Activated CD8-positive, alpha-beta T cell treated with anti-CD3 and anti-CD28 coated beads, Interleukin-2, amount 10 ng/mL, durations not matched to agents 7 days and 5 days (primary cell): ENCODE measurements at regions not wholly inside any gene's neighbourhood (a gene's known extent, or its start where the extent isn't known, plus 50 kb on each side); places are given as distances from the start of the nearest gene placed in this dataset.
"Not testable (repeated sequence)": the region's sequence is repeated elsewhere in the genome, so short reads cannot be mapped to it uniquely, and the experiment has no call there.

Experiments
- ATAC-seq: fragments of 150-1000 bp; cut with Tn5 transposase; one replicate; pipeline ENCODE4 v1.10.0; 2021; ENCODE audit warnings: moderate library complexity
- CTCF ChIA-PET: fragments of 350-600 bp; sonication (Branson Sonifier 250); formaldehyde crosslinking; loops from one replicate; lab custom pipeline; 2021; ENCODE audit warnings: antibody characterized with exemption; lab: Charles Lee
- POLR2A ChIA-PET: fragments of 350-600 bp; sonication (Branson Sonifier 250); formaldehyde crosslinking; loops from one replicate; lab custom pipeline; 2021; ENCODE audit warnings: antibody characterized with exemption; lab: Charles Lee
- DNase-seq: peaks from one replicate; pipeline ENCODE4 v3.0.0-alpha.2; 2020
- H3K27ac Mint-ChIP-seq: one replicate; pipeline ENCODE4 v1.8.0; 2021; ENCODE audit warnings: mild to moderate bottlenecking, mixed read lengths
- H3K27me3 Mint-ChIP-seq: one replicate; pipeline ENCODE4 v1.8.0; 2021; ENCODE audit warnings: low read depth, mixed read lengths
- H3K36me3 Mint-ChIP-seq: one replicate; pipeline ENCODE4 v1.8.0; 2021; ENCODE audit warnings: low read depth, mixed read lengths
- H3K4me1 Mint-ChIP-seq: one replicate; pipeline ENCODE4 v1.8.0; 2021; ENCODE audit warnings: low read depth, mixed read lengths
- H3K4me3 Mint-ChIP-seq: one replicate; pipeline ENCODE4 v1.8.0; 2021; ENCODE audit warnings: mild to moderate bottlenecking, mixed read lengths
- H3K9me3 Mint-ChIP-seq: one replicate; pipeline ENCODE4 v1.8.0; 2022; ENCODE audit warnings: mixed read lengths; ENCODE audit not compliant: insufficient read depth

GRCh38 chr7:37549076-37549931, 100.6 kb upstream of the ELMO1 start:
- ATAC-seq (no peak), DNase-seq (no peak)
- Mint-ChIP-seq H3K4me3 (no peak overlapping the region), H3K4me1 (no peaks in the 10 kb centered on the region), H3K27ac (no peak overlapping the region), H3K9me3 (no peaks in the 10 kb centered on the region), H3K27me3 (peaks cover 6% of the 10 kb centered on the region), H3K36me3 (no peaks in the 10 kb centered on the region)
- CTCF ChIA-PET, result no interaction called here
- POLR2A ChIA-PET, result no interaction called here

GRCh38 chr7:37550426-37550825, 101.8 kb upstream of the ELMO1 start:
- Mint-ChIP-seq H3K27me3 (peaks cover 4% of the 10 kb centered on the region), H3K27ac (no peak overlapping the region), H3K4me3 (no peak overlapping the region), H3K4me1 (no peaks in the 10 kb centered on the region), H3K36me3 (no peaks in the 10 kb centered on the region), H3K9me3 (no peaks in the 10 kb centered on the region)
- ChIA-PET POLR2A (no interaction called here), CTCF (no interaction called here)
- ATAC-seq, result no peak
- DNase-seq, result no peak

DNA sequence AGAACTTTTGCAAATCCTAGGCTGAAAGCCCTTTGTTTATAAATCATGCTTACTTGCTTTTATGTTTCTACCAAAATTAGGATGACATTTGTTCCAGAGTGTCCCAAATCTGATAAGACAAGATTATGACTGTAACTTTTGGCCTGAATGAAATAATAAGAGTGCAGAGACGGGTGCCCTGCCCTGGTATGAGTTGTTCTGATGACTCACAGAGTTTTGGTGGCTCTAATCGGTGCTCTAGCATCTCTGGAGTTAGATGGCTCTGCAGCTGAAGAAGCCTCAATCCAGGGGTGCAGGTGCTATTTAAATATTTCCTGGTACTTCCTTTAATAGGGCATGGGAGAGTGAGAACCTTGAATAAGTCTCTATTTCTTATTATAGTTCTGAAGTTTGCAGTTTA, 102.2 kb upstream of the ELMO1 start:
- CTCF ChIA-PET, result no interaction called here
- no peaks in the 10 kb centered on the region for H3K36me3 Mint-ChIP-seq
- no peaks in the 10 kb centered on the region for H3K9me3 Mint-ChIP-seq
- H3K4me3 Mint-ChIP-seq, result no peak overlapping the region
- H3K4me1 Mint-ChIP-seq, result no peaks in the 10 kb centered on the region
- no peak for ATAC-seq
- H3K27me3 Mint-ChIP-seq, result peaks cover 4% of the 10 kb centered on the region
- POLR2A ChIA-PET, result no interaction called here
- no peak overlapping the region for H3K27ac Mint-ChIP-seq
- no peak for DNase-seq

DNA sequence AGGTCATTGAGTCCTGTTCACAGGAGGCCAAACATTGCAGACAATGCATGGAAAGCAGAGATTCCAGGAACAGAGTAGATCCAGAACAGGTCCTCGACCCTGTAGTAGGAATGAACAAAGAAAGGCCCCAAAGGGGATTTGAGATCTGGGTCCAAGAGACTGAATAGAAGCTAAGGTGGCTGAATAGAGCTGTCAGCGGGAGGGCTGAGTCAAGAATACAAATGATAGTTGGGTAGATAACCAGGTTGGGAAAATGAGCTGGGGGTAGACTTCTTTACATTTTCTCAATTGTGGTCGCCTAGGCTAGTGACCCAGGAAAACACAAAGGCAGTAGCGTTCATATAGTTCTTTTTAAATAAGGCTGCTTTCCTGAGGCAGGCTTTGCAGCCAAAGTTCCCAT, 103.4 kb upstream of the ELMO1 start:
- Mint-ChIP-seq H3K4me3 (no peak overlapping the region), H3K27ac (no peak overlapping the region), H3K36me3 (no peaks in the 10 kb centered on the region), H3K4me1 (no peaks in the 10 kb centered on the region), H3K27me3 (peaks cover 7% of the 10 kb centered on the region), H3K9me3 (no peaks in the 10 kb centered on the region)
- ATAC-seq (no peak), DNase-seq (no peak)
- ChIA-PET CTCF (no interaction called here), POLR2A (no interaction called here)

GRCh38 chr7:37552439-37552838, 103.8 kb upstream of the ELMO1 start:
- H3K27me3 Mint-ChIP-seq, H3K4me3 Mint-ChIP-seq, DNase-seq, POLR2A ChIA-PET, ATAC-seq, H3K36me3 Mint-ChIP-seq, H3K9me3 Mint-ChIP-seq, H3K27ac Mint-ChIP-seq, H3K4me1 Mint-ChIP-seq, CTCF ChIA-PET: not testable (repeated sequence)

DNA sequence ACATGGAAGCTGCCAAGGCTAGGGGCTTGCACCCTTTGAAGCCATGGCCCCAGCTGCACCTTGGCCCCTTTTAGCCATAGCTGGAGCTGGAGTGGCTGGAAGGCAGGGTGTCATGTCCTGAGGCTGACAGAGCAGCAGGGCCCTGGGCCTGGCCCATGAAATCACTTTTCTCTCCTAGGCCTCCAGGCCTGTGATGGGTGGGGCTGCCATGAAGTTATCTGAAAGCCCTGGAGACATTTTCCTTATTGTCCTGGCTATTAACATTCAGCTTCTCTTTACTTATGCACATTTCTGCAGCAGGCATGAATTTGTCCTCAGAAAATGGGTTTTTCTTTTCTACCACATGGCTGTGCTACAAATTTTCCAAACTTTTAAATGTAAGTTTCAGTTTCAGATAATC, 106.9 kb upstream of the ELMO1 start:
- no peak overlapping the region for H3K4me3 Mint-ChIP-seq
- peaks cover 18% of the 10 kb centered on the region for H3K27me3 Mint-ChIP-seq
- ChIA-PET POLR2A (no interaction called here), CTCF (no interaction called here)
- H3K36me3 Mint-ChIP-seq, result no peaks in the 10 kb centered on the region
- DNase-seq (no peak), ATAC-seq (no peak)
- no peak overlapping the region for H3K27ac Mint-ChIP-seq
- H3K9me3 Mint-ChIP-seq, result no peaks in the 10 kb centered on the region
- no peaks in the 10 kb centered on the region for H3K4me1 Mint-ChIP-seq

DNA sequence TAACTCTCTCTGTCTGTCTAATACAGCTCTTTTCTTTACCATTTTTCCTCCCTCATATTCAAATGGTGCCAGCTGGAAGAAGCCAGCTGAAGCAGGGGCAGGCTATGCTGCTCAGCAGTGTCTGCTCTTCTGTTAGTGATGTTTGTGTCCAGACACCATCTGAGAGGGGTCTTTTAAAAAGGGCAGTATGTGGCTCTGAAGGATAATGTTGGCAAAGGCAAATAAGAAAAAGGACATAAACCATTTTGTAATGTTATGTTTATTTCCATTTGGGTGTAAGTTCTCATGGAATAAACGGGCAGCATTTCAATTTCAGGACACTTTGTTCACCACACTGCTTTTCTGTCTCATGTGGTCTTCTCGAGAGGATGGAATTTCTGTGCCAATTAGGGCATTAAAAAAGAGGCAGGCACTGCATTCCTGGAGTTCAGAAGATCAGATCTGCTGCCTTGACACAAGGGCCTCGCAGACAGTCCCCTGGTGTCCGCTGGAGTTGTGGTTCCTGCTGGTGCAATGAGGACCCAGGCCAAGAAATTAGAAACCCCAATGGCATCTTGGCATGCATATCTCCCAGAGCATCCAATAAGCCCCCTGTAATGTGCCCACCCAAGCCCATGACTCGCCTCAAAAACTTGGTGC, 109.0 kb upstream of the ELMO1 start:
- DNase-seq (no peak), ATAC-seq (no peak)
- ChIA-PET CTCF (no interaction called here), POLR2A (no interaction called here)
- Mint-ChIP-seq H3K4me3 (no peak overlapping the region), H3K4me1 (no peaks in the 10 kb centered on the region), H3K36me3 (no peaks in the 10 kb centered on the region), H3K9me3 (no peaks in the 10 kb centered on the region), H3K27me3 (peaks cover 18% of the 10 kb centered on the region), H3K27ac (no peak overlapping the region)

GRCh38 chr7:37558320-37559096, 109.8 kb upstream of the ELMO1 start:
- no peak overlapping the region for H3K27ac Mint-ChIP-seq
- no peaks in the 10 kb centered on the region for H3K9me3 Mint-ChIP-seq
- no peaks in the 10 kb centered on the region for H3K4me1 Mint-ChIP-seq
- POLR2A ChIA-PET, result no interaction called here
- no peak for DNase-seq
- H3K4me3 Mint-ChIP-seq, result no peak overlapping the region
- H3K36me3 Mint-ChIP-seq, result no peaks in the 10 kb centered on the region
- peaks cover 20% of the 10 kb centered on the region for H3K27me3 Mint-ChIP-seq
- ATAC-seq, result no peak
- CTCF ChIA-PET, result interaction anchor here (1.4 kb wide), 1 partner anchor 19 kb away, joined by 3 read pairs; no protein-coding TSS in a partner anchor

DNA sequence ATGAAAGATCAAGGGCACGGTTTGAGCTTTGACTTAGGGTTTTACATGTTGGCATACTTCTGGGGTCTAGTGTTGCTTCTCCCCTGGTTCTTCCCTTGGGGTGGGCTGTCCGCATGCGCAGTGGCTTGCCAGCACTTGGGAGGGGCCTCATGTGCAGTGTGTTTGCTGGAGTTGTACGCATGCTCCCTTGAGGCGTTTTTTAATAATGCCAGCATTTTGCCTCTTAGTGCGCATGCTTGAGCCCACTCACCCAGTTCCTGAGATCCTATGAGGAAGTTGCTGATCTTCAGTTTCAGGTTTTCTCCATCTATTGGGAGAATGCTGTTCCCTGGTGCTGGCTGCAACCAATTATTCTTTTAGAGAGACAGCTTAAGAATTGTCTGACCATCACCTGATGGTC, 113.4 kb upstream of the GPR141 start:
- ChIA-PET CTCF (no interaction called here), POLR2A (interaction anchor here (0.8 kb wide), 1 partner anchor 431 kb away, joined by 3 read pairs; no protein-coding TSS in a partner anchor)
- H3K36me3 Mint-ChIP-seq, result no peaks in the 10 kb centered on the region
- H3K4me1 Mint-ChIP-seq, result no peaks in the 10 kb centered on the region
- peaks cover 17% of the 10 kb centered on the region for H3K27me3 Mint-ChIP-seq
- DNase-seq, result no peak
- H3K9me3 Mint-ChIP-seq, result no peaks in the 10 kb centered on the region
- H3K27ac Mint-ChIP-seq, result no peak overlapping the region
- H3K4me3 Mint-ChIP-seq, result no peak overlapping the region
- no peak for ATAC-seq

DNA sequence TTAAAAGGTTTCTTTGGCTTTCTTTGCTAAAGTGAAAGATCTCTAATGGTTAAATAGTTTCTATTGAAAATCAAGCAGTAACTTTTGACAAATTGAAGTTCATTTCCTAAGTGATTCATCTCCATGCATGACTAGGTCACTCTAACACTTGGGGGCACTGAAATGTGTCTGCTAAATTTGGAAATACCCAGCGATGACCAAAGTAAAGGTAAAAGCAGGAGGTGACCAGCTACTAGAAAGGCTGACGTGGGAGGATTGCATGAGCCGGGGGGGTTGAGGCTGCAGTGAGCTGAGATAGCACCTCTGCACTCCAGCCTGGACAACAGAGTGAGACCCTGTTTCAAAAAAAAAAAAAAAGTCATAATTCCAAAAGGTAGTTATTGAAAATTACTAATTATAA, 111.8 kb upstream of the GPR141 start:
- H3K9me3 Mint-ChIP-seq, result no peaks in the 10 kb centered on the region
- no peak overlapping the region for H3K4me3 Mint-ChIP-seq
- ATAC-seq, result no peak
- no peak for DNase-seq
- H3K4me1 Mint-ChIP-seq, result no peaks in the 10 kb centered on the region
- POLR2A ChIA-PET, result no interaction called here
- no peaks in the 10 kb centered on the region for H3K36me3 Mint-ChIP-seq
- no peak overlapping the region for H3K27ac Mint-ChIP-seq
- CTCF ChIA-PET, result interaction anchor here (1.1 kb wide), 1 partner anchor 16 kb away, joined by 3 read pairs; no protein-coding TSS in a partner anchor
- peaks cover 14% of the 10 kb centered on the region for H3K27me3 Mint-ChIP-seq

- DNase-seq, result no peak
- Mint-ChIP-seq H3K27ac (no peak overlapping the region), H3K27me3 (peaks cover 18% of the 10 kb centered on the region), H3K4me1 (no peaks in the 10 kb centered on the region), H3K36me3 (no peaks in the 10 kb centered on the region), H3K9me3 (no peaks in the 10 kb centered on the region), H3K4me3 (no peak overlapping the region)
- ChIA-PET CTCF (interaction anchor here (1.0 kb wide), 1 partner anchor 18 kb away, joined by 3 read pairs; no protein-coding TSS in a partner anchor), POLR2A (no interaction called here)
- ATAC-seq, result no peak
These were observed 106.2 kb upstream of the GPR141 start for GRCh38 chr7:37577412-37577811.

- Mint-ChIP-seq H3K27ac (no peak overlapping the region), H3K4me3 (no peak overlapping the region), H3K9me3 (no peaks in the 10 kb centered on the region), H3K4me1 (no peaks in the 10 kb centered on the region), H3K36me3 (no peaks in the 10 kb centered on the region), H3K27me3 (peaks cover 18% of the 10 kb centered on the region)
- ChIA-PET POLR2A (no interaction called here), CTCF (interaction anchor here (1.0 kb wide), 1 partner anchor 19 kb away, joined by 3 read pairs; no protein-coding TSS in a partner anchor)
- DNase-seq (no peak), ATAC-seq (no peak)
These were observed 105.7 kb upstream of the GPR141 start for GRCh38 chr7:37577901-37578300.
